ENCODE measurements at regions not wholly inside any gene's neighbourhood (a gene's known extent, or its start where the extent isn't known, plus 50 kb on each side); places are given as distances from the start of the nearest gene placed in this dataset.

- no peaks in the 10 kb centered on the region for H3K36me3 ChIP-seq (ENCODE audit: control insufficient read depth in 4 of 4, insufficient read depth in 3 of 4, low read depth in 1 of 4, low read length in 3 of 4)
- no peak overlapping the region for H3K9ac ChIP-seq (ENCODE audit: low read depth in 1 of 2, low read length in 2 of 2)
- no peaks in the 10 kb centered on the region for H3K27me3 ChIP-seq (ENCODE audit: control insufficient read depth in 4 of 4, insufficient read depth in 4 of 4, low read length in 3 of 4)
- 97% methylated on average over 1 of the region's 1 CpG for WGBS
- H3K4me1 ChIP-seq (ENCODE audit: control insufficient read depth in 4 of 4, insufficient read depth in 4 of 4, low read length in 3 of 4): no peaks in the 10 kb centered on the region
- H3K9me3 ChIP-seq (ENCODE audit: control insufficient read depth in 4 of 4, low read length in 3 of 4): no peaks in the 10 kb centered on the region
- no peak overlapping the region for H3K4me3 ChIP-seq (ENCODE audit: low read depth in 1 of 3, low read length in 3 of 3)
- no peak for DNase-seq (ENCODE audit: low spot score)
- TF ChIP-seq NR2F2 (IDR thresholded peaks at IDR 0.05) (no peak), REST (IDR thresholded peaks at IDR 0.05) (no peak)
- H3K27ac ChIP-seq (ENCODE audit: low read depth in 1 of 2, low read length in 2 of 2): no peak overlapping the region
Measured at GRCh38 chr7:41603985-41604384, 98.9 kb downstream of the INHBA start.

- no peaks in the 10 kb centered on the region for H3K27me3 ChIP-seq (ENCODE audit: control insufficient read depth in 4 of 4, insufficient read depth in 4 of 4, low read length in 3 of 4)
- whole genome bisulfite sequencing: 76% methylated on average over 4 of the region's 4 CpGs
Measured at GRCh38 chr7:41599760-41600159, 103.1 kb downstream of the INHBA start.

More at GRCh38 chr7:41599760-41600159, 103.1 kb downstream of the INHBA start:
- H3K4me1 ChIP-seq (ENCODE audit: control insufficient read depth in 4 of 4, insufficient read depth in 4 of 4, low read length in 3 of 4): no peaks in the 10 kb centered on the region
- TF ChIP-seq ATF3 (IDR thresholded peaks at IDR 0.05) (no peak), EGR1 (IDR thresholded peaks at IDR 0.05; ENCODE audit: low read depth in 2 of 2) (no peak), FOXA2 (IDR thresholded peaks at IDR 0.05) (no peak), NR2F2 (IDR thresholded peaks at IDR 0.05) (no peak), GABPA (IDR thresholded peaks at IDR 0.05 in 1 of 2, conservative IDR thresholded peaks at IDR 0.05 in 1 of 2) (no peak), MAX (IDR thresholded peaks at IDR 0.05) (no peak), SP1 (IDR thresholded peaks at IDR 0.05) (no peak), CTCF (IDR thresholded peaks at IDR 0.05; ENCODE audit: low read depth, low read length, missing input control) (no peak), REST (IDR thresholded peaks at IDR 0.05) (no peak), JUND (IDR thresholded peaks at IDR 0.05) (no peak), YY1 (IDR thresholded peaks at IDR 0.05) (no peak), HNF4A (conservative IDR thresholded peaks at IDR 0.05) (no peak), ZBTB33 (IDR thresholded peaks at IDR 0.05) (no peak), HNF4G (IDR thresholded peaks at IDR 0.05) (no peak), RXRA (IDR thresholded peaks at IDR 0.05) (no peak), TAF1 (conservative IDR thresholded peaks at IDR 0.05) (no peak), FOXA1 (IDR thresholded peaks at IDR 0.05) (no peak), RAD21 (IDR thresholded peaks at IDR 0.05) (no peak)
- H3K9me3 ChIP-seq (ENCODE audit: control insufficient read depth in 4 of 4, low read length in 3 of 4): peaks cover 0 to 5% (median 1%) of the 10 kb centered on the region in 4 donors
- no peak overlapping the region for H3K27ac ChIP-seq (ENCODE audit: low read depth in 1 of 2, low read length in 2 of 2)
- H3K9ac ChIP-seq (ENCODE audit: low read depth in 1 of 2, low read length in 2 of 2): no peak overlapping the region
- no peak for DNase-seq (ENCODE audit: low spot score)
- H3K4me3 ChIP-seq (ENCODE audit: low read depth in 1 of 3, low read length in 3 of 3): no peak overlapping the region
- H3K36me3 ChIP-seq (ENCODE audit: control insufficient read depth in 4 of 4, insufficient read depth in 3 of 4, low read depth in 1 of 4, low read length in 3 of 4): no peaks in the 10 kb centered on the region

Data from liver (tissue), 8 donors.